SK-N-SH (cell line): ENCODE measurements at regions not wholly inside any gene's neighbourhood (a gene's known extent, or its start where the extent isn't known, plus 50 kb on each side); places are given as distances from the start of the nearest gene placed in this dataset.

ENCODE experiments used
- CTCF ChIA-PET: fragments of 300-600, 350-600 bp; formaldehyde crosslinking; extraction: SDS; loops from one replicate; lab custom pipeline; 2021; lab: Yijun Ruan, JAX
- POLR2A ChIA-PET: fragments of 350-600 bp; sonication (Branson Sonifier 250); formaldehyde crosslinking; extraction: SDS; loops from one replicate; lab custom pipeline; 2020; ENCODE audit warnings: antibody characterized with exemption, inconsistent platforms; lab: Yijun Ruan, JAX
- DNase-seq: peaks from one replicate; pipeline ENCODE4 v3.0.0; 2012
- H2AFZ ChIP-seq: fragments of 200-600 bp; sonication (generic); 2 replicates; pipeline ENCODE4 v1.8.1; 2016; ENCODE audit warnings: antibody characterized with exemption, mild to moderate bottlenecking, low read depth
- H3F3A ChIP-seq: fragments of 200-600 bp; sonication (generic); replicated peaks from 2 replicates; pipeline ENCODE3; 2016; ENCODE audit warnings: antibody characterized with exemption, mild to moderate bottlenecking; ENCODE audit not compliant: insufficient read depth
- H3K27ac ChIP-seq, 2 experiments: fragments of 200-500 bp in 1 of 2; fragments of 200-600 bp in 1 of 2; sonication (Bioruptor generic) in 1 of 2; sonication (generic), shearing (Covaris generic) in 1 of 2; 2 replicates each; pipeline versions ENCODE4 v1.5.1 to v1.6.1; 2014 to 2016; ENCODE audit warnings: low read depth in 2 of 2, inconsistent platforms in 1 of 2, low read length in 1 of 2, mild to moderate bottlenecking in 1 of 2, mixed read lengths in 1 of 2
- H3K27me3 ChIP-seq: fragments of 200-600 bp; sonication (generic), shearing (Covaris generic); 2 replicates; pipeline ENCODE4 v1.6.1; 2016; ENCODE audit warnings: mixed run types; ENCODE audit not compliant: insufficient read depth
- H3K36me3 ChIP-seq, 2 experiments: fragments of 200-500 bp in 1 of 2; fragments of 200-600 bp in 1 of 2; sonication (Bioruptor generic) in 1 of 2; sonication (generic) in 1 of 2; replicated peaks in 1 of 2; 2 replicates each; pipeline versions ENCODE3 to v1.5.1; 2014 to 2016; ENCODE audit warnings: low read length in 1 of 2, mild to moderate bottlenecking in 1 of 2; ENCODE audit not compliant: insufficient read depth in 2 of 2, control insufficient read depth in 1 of 2
- H3K4me1 ChIP-seq, 2 experiments: fragments of 200-500 bp in 1 of 2; fragments of 200-600 bp in 1 of 2; sonication (Bioruptor generic) in 1 of 2; sonication (generic), shearing (Covaris generic) in 1 of 2; 2 replicates each; pipeline versions ENCODE4 v1.5.1 to v1.6.1; 2014 to 2016; ENCODE audit warnings: low read depth in 1 of 2, low read length in 1 of 2, mixed run types in 1 of 2; ENCODE audit not compliant: insufficient read depth in 2 of 2, control insufficient read depth in 1 of 2
- H3K4me2 ChIP-seq: fragments of 200-600 bp; sonication (generic), shearing (Covaris generic); 2 replicates; pipeline ENCODE4 v1.6.1; 2017; ENCODE audit warnings: mixed run types
- H3K4me3 ChIP-seq, 2 experiments: fragments of 200-500 bp in 1 of 2; fragments of 200-600 bp in 1 of 2; sonication (Bioruptor generic) in 1 of 2; sonication (generic), shearing (Covaris generic) in 1 of 2; 2 replicates each; pipeline versions ENCODE4 v1.5.1 to v1.8.1; 2014 to 2016; ENCODE audit warnings: low read depth in 2 of 2, inconsistent platforms in 1 of 2, low read length in 1 of 2, mild to moderate bottlenecking in 1 of 2, mixed read lengths in 1 of 2, moderate library complexity in 1 of 2
- H3K79me2 ChIP-seq: fragments of 200-600 bp; sonication (generic); 2 replicates; pipeline ENCODE4 v1.8.1; 2017; ENCODE audit warnings: mild to moderate bottlenecking; ENCODE audit not compliant: insufficient read depth
- H3K9ac ChIP-seq: fragments of 200-600 bp; sonication (generic); 2 replicates; pipeline ENCODE4 v1.6.1; 2017; ENCODE audit warnings: mixed run types
- H3K9me2 ChIP-seq: fragments of 200-600 bp; sonication (generic); 2 replicates; pipeline ENCODE4 v1.6.1; 2017; ENCODE audit warnings: mixed run types
- H3K9me3 ChIP-seq: fragments of 200-600 bp; sonication (generic); 2 replicates; pipeline ENCODE4 v1.6.1; 2017; ENCODE audit warnings: mixed run types, mild to moderate bottlenecking, moderate library complexity
- H4K20me1 ChIP-seq: fragments of 200-600 bp; sonication (generic); 2 replicates; pipeline ENCODE4 v1.6.1; 2017; ENCODE audit warnings: mild to moderate bottlenecking, mixed run types; ENCODE audit not compliant: insufficient read depth
- CTCF ChIP-seq: fragments of 200-600 bp; sonication (generic); IDR thresholded peaks from 2 replicates; pipeline ENCODE4 v1.6.1; 2017; ENCODE audit warnings: antibody characterized with exemption, mild to moderate bottlenecking, moderate library complexity
- EP300 ChIP-seq, 2 experiments: IDR thresholded peaks; 2 replicates each; pipeline versions ENCODE4 v1.4.0 to v1.6.1; 2012; ENCODE audit warnings: borderline replicate concordance in 1 of 2, low read depth in 1 of 2, low read length in 1 of 2
- FOXJ3 ChIP-seq: sonication (generic); formaldehyde crosslinking; IDR thresholded peaks from 2 replicates; pipeline ENCODE4 v1.5.1; 2020; ENCODE audit warnings: mild to moderate bottlenecking, missing genetic modification reagents
- GABPA ChIP-seq: IDR thresholded peaks from 2 replicates; pipeline ENCODE4 v1.4.0; 2012; ENCODE audit warnings: low read depth, mild to moderate bottlenecking
- IRF3 ChIP-seq: fragments of 150-350 bp; IDR thresholded peaks from 2 replicates; pipeline ENCODE4 v1.6.1; 2016; ENCODE audit warnings: mild to moderate bottlenecking, low read depth, low read length
- JUND ChIP-seq: IDR thresholded peaks from 2 replicates; pipeline ENCODE4 v1.4.0; 2012
- NFIC ChIP-seq: IDR thresholded peaks from 2 replicates; pipeline ENCODE4 v1.4.0; 2012; ENCODE audit warnings: borderline replicate concordance
- NRF1 ChIP-seq: IDR thresholded peaks from 2 replicates; pipeline ENCODE4 v1.6.1; 2012; ENCODE audit warnings: low read depth, mild to moderate bottlenecking, low read length
- PBX3 ChIP-seq: IDR thresholded peaks from 2 replicates; pipeline ENCODE4; 2012
- RAD21 ChIP-seq: IDR thresholded peaks from 2 replicates; pipeline ENCODE4 v1.6.1; 2012; ENCODE audit warnings: mild to moderate bottlenecking, low read length
- REST ChIP-seq: IDR thresholded peaks from 2 replicates; pipeline ENCODE4 v1.6.1; 2012; ENCODE audit warnings: mild to moderate bottlenecking, low read depth, low read length, moderate library complexity
- RFX5 ChIP-seq: IDR thresholded peaks from 2 replicates; pipeline ENCODE4 v1.6.1; 2012; ENCODE audit warnings: mild to moderate bottlenecking, improper control_type of control experiment, low read length
- RXRA ChIP-seq: IDR thresholded peaks from 2 replicates; pipeline ENCODE4 v1.4.0; 2012; ENCODE audit warnings: low read depth, mild to moderate bottlenecking, borderline replicate concordance
- SIN3A ChIP-seq: IDR thresholded peaks from 2 replicates; pipeline ENCODE4 v1.6.1; 2012; ENCODE audit warnings: low read depth, mild to moderate bottlenecking, low read length, moderate library complexity, borderline replicate concordance
- TEAD4 ChIP-seq: IDR thresholded peaks from 2 replicates; pipeline ENCODE4 v1.4.0; 2012; ENCODE audit warnings: mild to moderate bottlenecking, borderline replicate concordance; ENCODE audit not compliant: insufficient read depth
- USF2 ChIP-seq: fragments of 150-350 bp; IDR thresholded peaks from 2 replicates; pipeline ENCODE4 v1.6.1; 2017; ENCODE audit warnings: antibody characterized with exemption, low read length, low read depth, borderline replicate concordance
- YY1 ChIP-seq: IDR thresholded peaks from 2 replicates; pipeline ENCODE4 v1.4.0; 2012; ENCODE audit warnings: low read depth, mild to moderate bottlenecking
- WGBS: methylation state at CpG from one replicate; pipeline ENCODE4 v1.1.6; 2017; ENCODE audit warnings: low lambda C conversion rate; 5-methylcytosine and 5-hydroxymethylcytosine counted together

- no peak for TF ChIP-seq REST
- TF ChIP-seq YY1, result no peak
- TF ChIP-seq USF2, result no peak
- TF ChIP-seq FOXJ3 (CRISPR knock-in tag), result no peak
- no peak for TF ChIP-seq RFX5
- no peak for TF ChIP-seq IRF3
Measured at GRCh38 chr12:19941096-19941495, 427.2 kb upstream of the PDE3A start (continued).

- Histone ChIP-seq H3K27ac (peak overlapping the region; percentile 94 to 100), H2AFZ (peak overlapping the region; percentile 78), H3K36me3 (no peaks in the 10 kb centered on the region), H3K27me3 (no peaks in the 10 kb centered on the region), H4K20me1 (no peaks in the 10 kb centered on the region), H3K9ac (peak overlapping the region; percentile 50), H3F3A (peaks cover 19% of the 10 kb centered on the region), H3K4me1 (peaks cover 22 to 27% of the 10 kb centered on the region in 2 experiments; a peak in 3 of 4 replicates), H3K4me3 (peak overlapping the region in 1 of 2 experiments; percentile 12; a peak in 2 of 4 replicates), H3K4me2 (peak overlapping the region; percentile 22; the same call in 1 of the 2 replicates), H3K9me2 (no peaks in the 10 kb centered on the region), H3K9me3 (no peaks in the 10 kb centered on the region), H3K79me2 (no peaks in the 10 kb centered on the region)
- CTCF ChIA-PET, result interaction anchor here (0.9 to 1.4 kb wide), 4 partner anchors 22 to 421 kb away, joined by 3 to 4 read pairs (median 4); no protein-coding TSS in a partner anchor
- WGBS, result 7% methylated on average over 5 of the region's 5 CpGs
- POLR2A ChIA-PET, result interaction anchor here (1.0 to 1.4 kb wide), 4 partner anchors 24 to 424 kb away, joined by 3 read pairs; no protein-coding TSS in a partner anchor
- peak; percentile 76 for DNase-seq
- TF ChIP-seq EP300 (IDR thresholded peaks at IDR 0.05; ENCODE audit: borderline replicate concordance in 1 of 2, low read depth in 1 of 2, low read length in 1 of 2), result peak; percentile 8 to 90; a peak in 2 of 4 replicates
- peak; percentile 84; the same call in 1 of the 2 replicates for TF ChIP-seq TEAD4
- TF ChIP-seq GABPA, result no peak
- no peak for TF ChIP-seq CTCF
- TF ChIP-seq JUND, result peak; percentile 42
- TF ChIP-seq NRF1, result no peak
- TF ChIP-seq YY1, result no peak
- no peak for TF ChIP-seq SIN3A
- peak; percentile 29; the same call in 1 of the 2 replicates for TF ChIP-seq RXRA
- no peak for TF ChIP-seq IRF3
- TF ChIP-seq NFIC, result peak; percentile 3; the same call in 1 of the 2 replicates
- peak; percentile 28 for TF ChIP-seq RAD21
- peak; percentile 94 for TF ChIP-seq PBX3
Measured at GRCh38 chr12:19945559-19946435, 422.5 kb upstream of the PDE3A start.
